Sigmoid colon (tissue), 4 donors: ENCODE measurements at regions not wholly inside any gene's neighbourhood (a gene's known extent, or its start where the extent isn't known, plus 50 kb on each side); places are given as distances from the start of the nearest gene placed in this dataset.
"Not testable (repeated sequence)": the region's sequence is repeated elsewhere in the genome, so short reads cannot be mapped to it uniquely, and the experiment has no call there.

Experiments
- CTCF ChIP-seq, 4 experiments: fragments of 450-650 bp in 3 of 4; fragments of 200-600 bp in 1 of 4; IDR thresholded peaks; one replicate each; pipeline ENCODE4 v1.5.1; 2016 to 2019; ENCODE audit warnings: antibody characterized with exemption in 4 of 4, mild to moderate bottlenecking in 3 of 4, moderate library complexity in 2 of 4
- POLR2AphosphoS5 ChIP-seq, 4 donors: sonication (generic); formaldehyde crosslinking; IDR thresholded peaks; one replicate each; pipeline ENCODE4 v1.6.1; 2017; ENCODE audit warnings: antibody characterized with exemption in 4 of 4

- not testable (repeated sequence) for TF ChIP-seq CTCF, POLR2AphosphoS5 (IDR thresholded peaks at IDR 0.05)
These were observed 61.2 kb upstream of the TARDBP start for GRCh38 chr1:10951298-10951697.
